Posterior vena cava (tissue), 2 donors: ENCODE measurements at regions not wholly inside any gene's neighbourhood (a gene's known extent, or its start where the extent isn't known, plus 50 kb on each side); places are given as distances from the start of the nearest gene placed in this dataset.

Experiments
- DNase-seq: peaks from one replicate; pipeline ENCODE4 v3.0.0-alpha.2; 2020; ENCODE audit warnings: low spot score
- intact Hi-C, 2 donors: fragments of 100-400 bp; cut with DNase I; formaldehyde crosslinking; loops; one replicate each; pipeline versions ENCODE4 v1.14.1 to v1.14.2; 2022 to 2023
- donor health status: DM: yes; HTN: yes; CAD: no.
- donor health status: DM: yes; HTN: yes; CAD: no.

DNA sequence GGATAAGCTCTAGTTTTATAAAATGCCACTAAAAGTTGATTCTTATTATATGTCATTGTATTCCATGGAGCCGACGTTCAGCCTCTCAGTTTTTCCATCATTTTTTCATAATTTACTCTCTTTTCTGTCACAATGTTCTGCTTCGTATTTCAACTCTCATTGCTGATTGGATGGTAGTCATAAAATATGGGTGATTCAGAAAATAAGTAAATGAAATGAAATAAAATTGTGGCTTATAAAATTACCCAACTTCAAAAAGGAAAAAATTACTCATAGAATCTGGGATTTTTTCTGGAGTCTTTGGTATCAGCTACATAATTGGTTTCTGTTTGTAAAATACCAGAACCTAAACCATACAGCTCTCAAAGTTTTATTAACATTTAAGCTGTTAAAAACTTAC is 139.7 kb upstream of the ITGA4 start:
- intact Hi-C loops: no loop called here
- no peak for DNase-seq

DNA sequence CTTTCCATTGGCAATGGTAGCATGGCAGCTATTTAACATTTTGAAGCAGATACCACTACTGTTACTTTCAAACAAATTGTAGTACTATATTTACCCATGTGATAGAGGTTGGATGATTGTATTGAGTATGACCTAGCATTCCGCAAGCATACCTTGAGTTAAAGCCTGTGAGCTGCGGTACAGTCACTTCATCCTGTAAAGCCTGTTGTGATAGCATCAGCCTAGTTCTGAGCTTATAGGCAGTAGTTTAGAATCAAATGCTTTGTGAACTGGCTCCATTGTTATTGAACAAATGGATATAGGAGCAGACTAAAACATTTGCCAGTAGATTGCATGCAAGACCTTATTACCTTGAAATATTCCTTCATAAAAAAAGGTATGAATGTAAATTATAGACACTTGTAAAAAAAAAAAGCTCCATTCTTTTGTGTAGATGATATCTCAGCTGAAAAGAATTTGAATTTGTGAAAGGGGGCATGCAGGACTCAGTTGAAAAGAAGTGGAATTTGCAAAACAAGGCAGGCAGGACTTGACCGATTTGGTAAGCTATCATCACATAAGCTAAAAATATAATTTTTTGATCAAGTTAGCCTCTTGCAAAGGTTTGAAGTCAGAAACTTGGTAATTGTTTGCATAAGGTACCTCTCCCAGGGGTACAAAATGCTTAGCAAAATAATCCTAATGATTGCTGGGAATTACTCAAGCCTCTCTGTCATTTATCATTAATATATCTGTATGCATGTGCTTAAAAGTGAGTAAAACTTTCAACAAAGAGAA is 138.5 kb upstream of the ITGA4 start:
- intact Hi-C loops: no loop called here
- DNase-seq: no peak

DNA sequence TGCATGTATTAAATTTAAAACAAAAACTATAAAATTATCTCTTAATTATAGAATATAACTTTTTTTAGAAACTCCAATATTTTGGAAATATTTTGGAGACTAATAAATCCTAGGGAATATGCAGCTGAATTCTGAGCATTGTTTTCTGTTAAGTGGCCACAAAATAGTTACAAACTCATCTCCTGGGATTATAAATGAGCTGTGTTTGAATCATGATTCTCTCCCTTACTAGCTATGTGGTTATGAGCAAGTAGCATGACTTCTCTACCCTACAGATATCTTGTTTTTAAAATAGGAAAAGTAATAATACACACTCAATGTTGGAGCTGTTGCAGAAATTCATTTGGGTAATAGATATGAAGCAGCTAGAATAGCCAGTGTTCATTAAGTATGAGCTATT is 137.9 kb upstream of the ITGA4 start:
- DNase-seq: no peak
- intact Hi-C loops: no loop called here

DNA sequence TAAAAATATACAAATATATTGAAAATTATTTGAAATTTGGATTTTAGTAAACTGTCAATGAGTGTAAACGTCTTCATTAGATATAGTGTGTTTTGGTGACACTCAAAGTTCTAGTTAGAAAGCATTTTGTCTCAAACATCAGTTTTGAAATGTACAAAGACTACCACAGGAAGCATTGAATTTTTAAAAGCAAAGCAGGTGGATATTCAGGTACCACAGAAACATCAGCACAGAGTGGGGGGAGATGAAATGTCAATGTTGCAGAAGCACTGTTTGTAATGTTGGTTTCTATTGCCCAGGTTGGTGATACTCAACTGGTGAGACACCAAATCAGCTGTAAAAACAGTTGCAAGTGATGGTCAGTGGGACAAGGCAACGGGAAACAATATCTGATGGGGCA is 136.5 kb upstream of the ITGA4 start:
- intact Hi-C loops: no loop called here
- no peak for DNase-seq

DNA sequence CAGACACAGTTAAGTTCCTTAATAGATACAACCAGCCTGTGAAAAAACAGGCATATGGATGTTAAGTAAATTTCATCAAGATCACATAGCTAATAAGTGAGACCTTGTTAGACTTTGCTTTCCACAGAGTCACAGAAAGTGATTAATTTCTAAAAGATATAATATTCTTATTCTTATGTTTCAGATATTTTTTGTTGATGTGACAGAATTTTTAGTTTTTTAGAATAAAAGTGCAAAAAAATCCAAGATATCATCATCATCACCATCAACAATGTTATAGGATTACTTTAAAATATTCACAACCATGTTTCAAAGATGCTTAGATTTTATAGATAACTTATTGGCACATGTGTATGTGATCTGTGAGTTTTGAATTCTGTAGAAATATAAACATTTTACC is 132.3 kb upstream of the ITGA4 start:
- intact Hi-C loops: no loop called here
- no peak for DNase-seq

DNA sequence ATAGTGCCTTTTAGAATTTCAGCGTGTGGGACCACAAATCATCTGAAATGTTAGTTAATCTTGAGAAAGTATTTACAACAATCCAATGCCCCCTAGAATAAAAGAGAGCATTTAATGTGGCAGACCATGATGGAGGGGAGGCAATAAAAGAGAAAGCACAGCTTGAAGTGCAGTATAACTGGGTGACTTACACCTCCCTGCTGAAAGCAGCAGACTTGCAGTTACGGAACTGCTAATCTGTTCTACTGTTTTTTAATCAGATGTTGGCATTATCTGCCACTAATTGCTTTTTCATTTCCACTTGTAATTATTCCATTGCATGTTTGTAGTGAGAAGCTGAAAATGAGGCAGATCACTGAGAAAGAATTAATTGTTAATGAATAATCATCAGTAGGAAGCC is 130.5 kb upstream of the ITGA4 start:
- intact Hi-C loops: no loop called here
- DNase-seq: no peak

DNA sequence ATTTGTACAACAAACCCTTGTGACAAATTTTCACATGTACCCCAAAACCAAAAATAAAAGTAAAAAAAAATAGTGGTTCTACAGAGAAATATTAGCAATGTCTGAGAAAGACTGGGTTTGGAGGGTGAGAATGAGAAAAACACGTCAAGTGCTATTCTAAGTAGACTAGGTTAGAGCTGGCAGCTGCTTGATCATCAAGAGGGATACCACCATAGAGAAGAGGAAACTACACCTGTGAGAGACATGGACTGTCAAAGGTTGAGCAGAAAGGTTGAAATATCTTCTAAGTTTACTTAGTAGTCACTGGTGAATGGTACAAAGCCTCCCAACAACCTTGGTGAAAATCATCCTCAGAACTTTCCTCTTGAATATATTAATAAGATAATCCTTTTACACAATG is 126.9 kb upstream of the ITGA4 start:
- intact Hi-C loops: no loop called here
- no peak for DNase-seq

DNA sequence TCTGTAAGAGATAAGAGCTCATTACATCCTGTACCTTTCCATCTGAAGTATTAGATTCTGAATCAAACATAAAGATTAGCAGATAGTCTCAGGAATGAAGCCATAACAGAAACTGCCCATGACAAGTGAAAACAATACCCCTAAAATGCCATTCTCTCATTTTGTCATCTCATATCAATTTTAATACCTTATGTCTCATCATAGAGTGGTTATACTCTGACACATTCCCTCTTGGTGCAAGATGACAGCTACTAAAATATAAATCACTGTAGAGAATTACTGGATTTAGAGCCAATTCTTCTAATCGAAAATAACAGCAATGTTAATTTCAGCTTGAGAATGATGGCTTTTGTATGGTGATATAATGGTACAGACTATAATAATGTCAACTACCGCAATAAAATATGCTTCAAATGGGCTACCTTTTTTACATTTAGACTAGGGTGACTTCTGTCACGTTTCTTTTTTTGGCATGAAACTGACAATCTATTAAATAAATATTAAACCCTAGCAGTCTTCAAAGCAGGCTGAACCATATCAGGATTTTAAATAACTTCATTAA is 125.1 kb upstream of the ITGA4 start:
- intact Hi-C loops: no loop called here

DNA sequence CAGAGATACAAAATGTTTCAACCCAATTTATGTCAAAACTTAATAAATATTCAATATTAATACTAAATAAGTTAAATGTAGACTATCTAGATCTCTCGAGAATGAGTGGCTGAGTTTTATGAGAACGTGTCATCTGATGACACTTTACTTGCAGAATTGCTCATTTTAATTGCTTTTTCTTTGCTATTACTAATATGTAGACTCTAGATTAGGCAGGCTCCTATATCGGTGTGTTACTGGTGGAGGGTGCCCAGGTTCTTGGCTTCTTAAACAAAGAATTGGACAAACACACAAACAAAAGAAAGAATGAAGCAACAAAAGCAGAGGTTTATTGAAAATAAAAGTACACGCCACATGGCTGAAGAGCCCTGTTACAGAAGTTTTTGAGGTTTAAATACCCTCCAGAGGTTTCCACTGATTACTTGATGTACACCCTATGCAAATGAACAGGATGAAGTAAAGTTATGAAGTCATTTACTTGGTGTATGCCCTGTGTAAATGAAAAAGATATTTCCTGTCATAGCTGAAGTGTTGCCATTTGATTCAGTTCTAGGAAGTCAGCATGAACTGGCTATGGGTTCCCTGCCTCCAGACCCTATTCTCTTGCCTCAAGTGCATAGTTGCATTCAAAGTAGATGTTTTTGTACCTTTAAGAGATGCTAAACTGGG is 122.9 kb upstream of the ITGA4 start:
- no peak for DNase-seq
- intact Hi-C loops: no loop called here

More for the DNA sequence above, 125.1 kb upstream of the ITGA4 start:
- DNase-seq: no peak

DNA sequence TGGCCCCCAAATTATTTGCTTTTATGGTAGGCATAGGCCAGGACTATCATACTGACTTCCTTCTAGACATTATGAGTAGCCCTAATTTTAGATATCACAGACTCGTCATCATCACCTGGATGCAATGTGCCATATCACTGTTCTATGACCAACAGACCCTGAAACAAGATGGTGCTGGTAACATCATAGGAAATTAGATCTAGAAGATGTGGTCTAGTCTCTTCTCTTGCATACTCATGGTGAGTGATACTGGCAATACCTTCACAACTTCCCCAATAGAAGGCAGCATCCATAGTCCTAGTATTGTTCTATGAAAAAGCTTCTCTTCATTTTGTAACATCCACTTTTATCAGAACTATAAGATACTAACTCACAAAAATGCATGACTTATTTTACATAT is 116.3 kb upstream of the ITGA4 start:
- intact Hi-C loops: no loop called here
- DNase-seq: no peak

DNA sequence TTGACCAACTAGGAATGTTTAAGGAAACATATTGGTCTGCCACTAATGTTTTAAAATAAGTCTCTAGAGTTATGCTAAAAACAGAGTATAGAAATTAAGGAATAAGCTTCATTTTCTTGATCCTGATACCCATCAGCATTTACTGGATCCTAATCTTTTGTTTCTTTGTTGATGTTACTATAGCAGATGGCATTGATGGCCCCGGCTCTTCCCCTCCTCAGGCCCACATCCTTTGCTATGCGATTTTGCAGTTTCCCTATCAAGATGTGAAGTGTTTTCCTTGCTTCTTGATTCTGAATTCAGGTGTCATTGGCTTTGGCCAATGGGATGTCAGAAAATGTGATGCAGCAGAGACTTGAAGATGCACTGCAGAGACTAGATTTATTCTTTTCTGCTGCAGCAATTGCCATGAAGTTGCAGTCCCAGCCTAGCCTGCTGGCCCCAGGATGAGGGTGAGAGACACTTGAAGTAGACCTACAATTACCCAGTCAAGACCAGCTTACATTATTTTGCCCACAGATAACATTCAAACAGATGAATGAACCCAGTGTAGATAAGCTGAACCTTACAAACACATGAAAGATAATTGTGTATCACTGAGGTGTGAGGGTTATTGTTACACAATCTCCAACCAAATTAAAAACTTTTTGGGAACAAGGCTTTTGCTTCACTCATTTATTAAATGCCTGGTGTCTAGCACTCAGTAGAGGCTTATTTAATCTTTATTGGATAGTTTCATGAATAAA is 115.2 kb upstream of the ITGA4 start:
- no peak for DNase-seq
- intact Hi-C loops: no loop called here

DNA sequence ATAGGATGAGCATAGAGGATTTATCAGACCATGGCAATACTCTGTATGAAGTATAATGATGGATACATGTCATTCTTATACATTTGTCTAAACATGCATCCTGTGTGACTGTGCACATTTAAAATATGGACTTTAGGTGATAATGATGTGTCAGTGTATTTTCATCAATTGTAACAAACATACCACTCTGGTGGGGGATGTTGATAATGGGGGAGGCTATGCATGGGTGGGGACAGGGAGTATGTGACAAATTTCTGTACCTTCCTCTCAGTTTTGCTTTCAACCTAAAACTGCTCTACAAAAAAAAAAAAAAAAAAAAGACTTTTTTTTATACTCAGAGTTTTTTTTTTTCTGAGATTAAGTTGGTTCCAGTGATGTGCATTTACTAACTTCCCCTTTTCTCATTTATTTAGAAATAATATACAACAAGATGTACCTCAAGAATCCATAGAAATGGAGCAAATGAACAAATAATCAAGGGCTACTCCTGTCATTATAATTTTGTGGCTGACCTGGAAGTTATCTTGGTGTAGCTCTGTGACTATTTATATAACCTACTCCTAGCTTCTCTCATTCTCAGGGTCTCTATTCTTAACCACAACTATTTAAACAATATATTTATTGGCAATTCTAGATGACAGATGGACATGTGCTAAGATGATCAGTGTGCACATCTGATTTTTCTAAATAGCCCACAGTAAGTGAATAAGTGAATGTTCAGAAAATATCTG is 108.9 kb upstream of the ITGA4 start:
- intact Hi-C loops: no loop called here
- no peak for DNase-seq

DNA sequence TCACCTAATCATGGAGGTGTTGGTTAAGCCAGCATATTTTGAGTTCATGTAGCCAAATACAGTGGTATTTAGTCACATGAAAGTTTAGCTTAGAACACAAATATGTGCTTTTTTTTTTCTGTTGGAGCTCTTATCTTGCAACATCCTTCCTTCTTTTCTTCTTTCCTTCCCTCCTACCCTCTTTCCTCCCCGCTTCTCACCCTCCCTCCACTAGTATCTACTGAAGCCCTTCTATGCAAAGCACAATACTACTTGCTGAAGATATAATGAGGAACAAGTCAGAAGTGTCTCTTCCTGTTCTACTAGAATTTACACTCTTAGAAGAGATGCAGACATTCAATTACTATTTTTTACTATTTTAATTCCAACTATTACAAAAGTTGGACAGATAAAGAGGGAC is 105.0 kb upstream of the ITGA4 start:
- intact Hi-C loops: no loop called here
- DNase-seq: no peak

DNA sequence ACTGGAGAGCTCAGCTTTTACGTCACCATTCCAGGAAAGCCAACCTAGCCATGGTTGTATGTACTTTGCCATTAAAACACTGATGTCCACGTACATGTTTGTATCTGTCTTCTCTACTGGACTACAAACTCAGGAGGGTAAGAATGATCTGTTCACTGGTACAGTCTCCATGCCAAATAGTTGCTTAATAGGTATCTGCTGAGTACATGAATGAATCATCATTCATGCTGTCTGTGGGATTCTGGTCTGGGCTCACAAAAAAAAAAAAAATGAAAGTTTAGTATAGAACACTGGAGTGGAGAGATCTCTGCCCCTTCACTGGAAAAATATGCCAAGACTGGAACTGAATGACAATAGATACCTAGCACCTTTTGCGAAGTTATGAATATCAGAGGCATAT is 102.6 kb upstream of the ITGA4 start:
- no peak for DNase-seq
- intact Hi-C loops: no loop called here

DNA sequence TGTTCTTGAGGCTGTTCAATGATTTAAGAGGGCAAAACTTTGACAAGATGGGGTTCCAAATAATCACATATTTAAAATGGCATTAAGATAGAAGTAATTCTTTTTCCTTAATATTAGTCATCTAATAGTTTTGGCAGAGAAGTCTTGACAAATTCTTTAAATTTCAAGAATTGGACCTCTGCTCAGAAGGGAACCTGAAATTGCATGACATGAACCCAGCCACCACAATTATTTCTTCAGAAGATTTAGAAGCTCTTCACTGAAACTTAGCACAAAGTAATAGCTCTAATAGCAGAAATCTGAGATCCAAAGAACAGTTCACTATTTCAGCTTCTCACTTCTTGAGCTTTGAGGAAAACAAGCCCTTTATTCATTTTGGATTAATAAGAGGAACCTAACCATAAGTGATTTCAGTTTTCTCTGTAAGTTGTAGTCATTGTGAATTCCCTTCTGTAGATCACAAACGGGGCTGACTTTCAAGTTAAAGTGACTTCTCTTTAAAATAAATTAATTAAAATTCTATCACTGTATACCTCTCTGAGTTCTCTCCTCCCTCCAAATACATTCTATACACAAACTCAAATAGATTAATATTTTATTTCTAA is 100.6 kb upstream of the ITGA4 start:
- DNase-seq: no peak
- intact Hi-C loops: no loop called here

DNA sequence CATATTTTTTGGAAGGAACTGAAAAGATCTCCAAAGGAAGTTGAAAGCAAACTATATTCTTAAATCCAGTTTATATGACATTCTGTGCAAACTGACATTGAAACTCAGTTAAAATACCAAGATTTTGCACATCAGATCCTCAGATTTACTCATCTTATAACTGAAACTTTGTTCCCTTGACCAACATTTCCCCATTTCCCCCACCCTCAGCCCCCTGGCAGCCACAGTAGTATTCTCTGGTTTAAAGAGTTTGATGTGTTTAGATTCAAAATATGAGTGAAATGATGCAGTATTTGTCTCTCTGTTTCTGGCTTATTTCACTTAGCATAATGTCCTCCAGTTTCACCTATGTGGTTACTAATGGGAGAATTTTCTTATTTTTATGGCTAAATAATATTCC is 99.2 kb upstream of the ITGA4 start:
- intact Hi-C loops: no loop called here
- no peak for DNase-seq

DNA sequence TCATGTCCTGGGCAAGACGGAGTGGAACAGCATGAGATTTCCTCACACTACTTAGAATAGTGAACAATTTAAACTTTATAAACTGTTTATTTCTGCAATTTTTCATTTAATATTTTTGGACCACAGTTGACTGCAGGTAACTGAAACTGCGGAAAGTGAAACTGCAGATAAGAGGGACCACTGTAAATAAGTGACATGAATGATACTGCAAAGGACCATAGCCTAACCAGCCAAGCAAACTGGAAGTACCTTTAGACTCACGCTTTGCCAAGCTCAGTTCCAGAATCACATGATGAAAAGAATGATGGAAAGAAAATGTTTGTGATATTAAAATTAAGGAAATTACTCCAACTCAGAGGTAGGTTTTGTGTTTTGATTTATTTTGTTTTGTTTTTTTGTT is 94.6 kb upstream of the ITGA4 start:
- intact Hi-C loops: no loop called here
- no peak for DNase-seq

DNA sequence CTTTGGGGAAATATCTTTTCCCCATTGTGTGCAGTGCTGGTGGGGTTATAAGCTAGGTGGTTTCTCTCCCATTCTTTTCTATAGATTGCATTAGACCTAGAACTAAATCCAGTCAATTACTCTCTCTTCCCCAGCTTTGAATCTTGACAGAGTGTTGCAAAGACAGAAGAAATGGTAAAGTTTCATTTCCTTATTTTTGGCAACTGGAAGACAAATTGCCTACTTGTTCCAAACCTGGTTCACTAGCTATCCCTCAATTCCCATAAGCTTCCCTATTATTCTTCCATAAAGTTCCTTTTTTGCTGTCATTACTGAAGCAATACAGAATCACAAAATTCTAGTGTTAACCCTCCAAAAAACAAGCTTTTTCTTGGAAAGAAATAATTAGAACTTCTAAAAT is 94.0 kb upstream of the ITGA4 start:
- intact Hi-C loops: no loop called here
- no peak for DNase-seq

DNA sequence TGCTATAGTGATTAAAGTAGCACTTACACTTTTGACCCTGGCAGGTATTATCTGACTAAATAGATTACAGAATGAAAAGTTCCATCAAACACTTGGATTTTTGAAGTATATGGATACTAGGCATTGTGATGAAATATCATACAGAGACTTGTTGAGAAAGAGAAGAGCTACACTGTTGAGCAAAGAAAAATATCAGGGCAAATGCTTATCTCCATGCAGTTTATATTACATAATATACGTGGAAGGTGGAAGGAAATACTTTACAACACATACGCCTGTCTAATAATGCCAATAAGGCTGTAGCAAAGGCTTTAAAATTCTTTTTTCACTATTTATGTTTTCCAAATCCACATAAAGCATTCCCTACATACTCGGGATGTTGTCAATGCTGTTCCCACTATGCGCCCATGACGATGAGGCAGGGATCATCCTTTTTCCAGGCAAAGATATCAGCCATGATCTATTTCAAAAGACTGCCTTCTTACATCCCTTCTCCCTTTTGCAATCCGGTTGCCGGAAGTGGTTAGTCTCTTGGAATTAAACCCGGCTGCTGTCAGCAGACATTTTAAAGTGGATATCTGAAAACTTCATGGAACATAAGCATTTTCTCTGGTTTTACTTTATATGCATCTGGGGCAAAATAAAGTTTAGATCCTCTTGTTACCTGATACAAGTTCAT is 92.6 kb upstream of the ITGA4 start:
- intact Hi-C loops: no loop called here
- no peak for DNase-seq
